ENCODE measurements at regions not wholly inside any gene's neighbourhood (a gene's known extent, or its start where the extent isn't known, plus 50 kb on each side); places are given as distances from the start of the nearest gene placed in this dataset.
A peak's percentile ranks its signal among the peaks of the same experiment; 100 is the strongest.

- TF ChIP-seq ZFP30 (CRISPR knock-in tag; IDR thresholded peaks at IDR 0.05) (no peak), RARB (CRISPR knock-in tag; IDR thresholded peaks at IDR 0.05) (no peak), ZFP3 (CRISPR knock-in tag; IDR thresholded peaks at IDR 0.05) (peak; percentile 69; the same call in 1 of the 2 replicates)
Observed at GRCh38 chr4:56245547-56246232, 141.6 kb downstream of the AASDH start.
